HL-60 (cell line): ENCODE measurements at regions not wholly inside any gene's neighbourhood (a gene's known extent, or its start where the extent isn't known, plus 50 kb on each side); places are given as distances from the start of the nearest gene placed in this dataset.

ENCODE experiments used
- DNase-seq, 2 experiments: peaks; one replicate each; pipeline ENCODE4 v3.0.0-alpha.2; 2010 to 2020; ENCODE audit warnings: low read depth in 1 of 2, low spot score in 1 of 2
- H3K27ac ChIP-seq: fragments of 250-450 bp; sonication (Bioruptor Pico); replicated peaks from 2 replicates; pipeline ENCODE4 v1.5.1; 2020; ENCODE audit warnings: mild to moderate bottlenecking, moderate library complexity
- H3K27me3 ChIP-seq: fragments of 250-450 bp; sonication (Bioruptor Pico); 2 replicates; pipeline ENCODE4 v1.5.1; 2021; ENCODE audit warnings: mild to moderate bottlenecking, moderate library complexity; ENCODE audit not compliant: insufficient read depth, poor library complexity, severe bottlenecking
- H3K4me3 ChIP-seq: replicated peaks from 2 replicates; pipeline ENCODE4 v1.5.1; 2011; ENCODE audit warnings: mild to moderate bottlenecking, control low read depth, low read length; ENCODE audit not compliant: insufficient read depth
- CTCF ChIP-seq: IDR thresholded peaks from one replicate; pipeline ENCODE4 v1.5.1; 2011; ENCODE audit warnings: low read length, control low read depth, inconsistent platforms; ENCODE audit not compliant: insufficient read depth
- GABPA ChIP-seq: IDR thresholded peaks from 2 replicates; pipeline ENCODE4 v1.6.1; 2012; ENCODE audit warnings: low read depth
- POLR2AphosphoS5 ChIP-seq: IDR thresholded peaks from 2 replicates; pipeline ENCODE4 v1.6.1; 2012; ENCODE audit warnings: low read depth
- REST ChIP-seq: IDR thresholded peaks from 2 replicates; pipeline ENCODE4 v1.6.1; 2012; ENCODE audit warnings: low read depth; ENCODE audit not compliant: insufficient replicate concordance
- SPI1 ChIP-seq: IDR thresholded peaks from 2 replicates; pipeline ENCODE4 v1.6.1; 2012; ENCODE audit warnings: low read depth, mild to moderate bottlenecking, borderline replicate concordance

GRCh38 chr17:15122857-15123256 is 142.3 kb downstream of the PMP22 start:
- DNase-seq: no peak
- Histone ChIP-seq H3K27ac (no peak overlapping the region), H3K27me3 (no peaks in the 10 kb centered on the region), H3K4me3 (no peak overlapping the region)
- TF ChIP-seq CTCF (no peak), REST (no peak), POLR2AphosphoS5 (no peak), GABPA (no peak), SPI1 (no peak)

- H3K4me3 ChIP-seq: no peak overlapping the region
- H3K27ac ChIP-seq: no peak overlapping the region
- TF ChIP-seq REST: no peak
- TF ChIP-seq GABPA: no peak
- TF ChIP-seq POLR2AphosphoS5: no peak
- TF ChIP-seq SPI1: no peak
- TF ChIP-seq CTCF: no peak
- H3K27me3 ChIP-seq: no peaks in the 10 kb centered on the region
- DNase-seq: no peak
Observed at GRCh38 chr17:15121426-15121825, 143.7 kb downstream of the PMP22 start.

- no peak overlapping the region for H3K27ac ChIP-seq
- TF ChIP-seq GABPA (no peak), SPI1 (no peak), REST (no peak), POLR2AphosphoS5 (no peak), CTCF (no peak)
- H3K4me3 ChIP-seq: no peak overlapping the region
- H3K27me3 ChIP-seq: no peaks in the 10 kb centered on the region
- no peak for DNase-seq
Observed at GRCh38 chr17:15119968-15120367, 145.2 kb downstream of the PMP22 start.
